Amniotic epithelial cell (primary cell): ENCODE measurements at regions not wholly inside any gene's neighbourhood (a gene's known extent, or its start where the extent isn't known, plus 50 kb on each side); places are given as distances from the start of the nearest gene placed in this dataset.
"Not testable (repeated sequence)": the region's sequence is repeated elsewhere in the genome, so short reads cannot be mapped to it uniquely, and the experiment has no call there.

Source experiments
- DNase-seq: peaks from one replicate; pipeline ENCODE4 v3.0.0-alpha.2; 2010; ENCODE audit warnings: low read depth

GRCh38 chrX:68995780-68996551 is 167.1 kb downstream of the EFNB1 start:
- peak; percentile 90 for DNase-seq

GRCh38 chrX:68995386-68995779 is 166.6 kb downstream of the EFNB1 start:
- DNase-seq = no peak

GRCh38 chrX:68994891-68995255 is 166.1 kb downstream of the EFNB1 start:
- DNase-seq = no peak

DNA sequence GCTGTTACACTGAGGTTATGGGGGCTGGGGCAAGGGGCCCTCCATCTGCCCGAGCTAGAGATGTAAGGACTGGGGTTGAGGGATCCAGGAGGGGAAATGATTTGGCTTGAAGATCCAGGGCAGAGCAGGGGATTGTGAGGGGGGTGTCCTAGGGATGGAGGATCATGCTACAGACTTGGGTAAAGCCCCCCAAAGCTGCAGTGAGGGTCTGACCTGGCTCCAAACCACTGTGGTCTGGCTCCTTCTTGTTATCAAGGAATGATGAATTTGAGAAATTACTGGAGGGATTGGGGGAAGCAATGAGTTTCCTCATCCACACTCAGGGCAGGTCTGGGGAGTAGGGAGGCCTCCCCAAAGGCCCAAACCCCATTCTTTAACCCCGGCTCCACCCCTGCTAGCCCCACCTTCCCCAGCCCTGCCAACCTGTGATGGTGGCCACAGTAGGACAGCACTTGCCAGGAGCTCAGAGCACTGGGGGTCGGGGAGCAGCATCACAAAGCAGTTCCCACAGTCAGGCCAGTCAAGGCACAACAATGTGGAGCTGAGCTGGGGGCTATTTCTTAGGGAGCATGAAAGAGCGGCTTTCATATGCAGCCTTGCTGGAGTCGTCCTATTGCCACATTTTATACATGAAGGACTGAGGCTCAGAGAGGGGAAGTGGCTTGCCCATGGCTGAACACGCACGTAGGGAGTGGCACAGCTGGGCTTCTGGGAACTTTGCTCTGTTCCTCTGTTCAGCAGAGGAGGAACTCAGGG is 165.5 kb downstream of the EFNB1 start:
- DNase-seq = no peak

GRCh38 chrX:68992821-68993397 is 164.1 kb downstream of the EFNB1 start:
- DNase-seq = no peak

GRCh38 chrX:68991691-68992345 is 163.0 kb downstream of the EFNB1 start:
- DNase-seq = no peak

GRCh38 chrX:68990948-68991347 is 162.1 kb downstream of the EFNB1 start:
- no peak for DNase-seq

- DNase-seq = peak; percentile 51
Measured at GRCh38 chrX:68989865-68990606, 161.2 kb downstream of the EFNB1 start.

DNA sequence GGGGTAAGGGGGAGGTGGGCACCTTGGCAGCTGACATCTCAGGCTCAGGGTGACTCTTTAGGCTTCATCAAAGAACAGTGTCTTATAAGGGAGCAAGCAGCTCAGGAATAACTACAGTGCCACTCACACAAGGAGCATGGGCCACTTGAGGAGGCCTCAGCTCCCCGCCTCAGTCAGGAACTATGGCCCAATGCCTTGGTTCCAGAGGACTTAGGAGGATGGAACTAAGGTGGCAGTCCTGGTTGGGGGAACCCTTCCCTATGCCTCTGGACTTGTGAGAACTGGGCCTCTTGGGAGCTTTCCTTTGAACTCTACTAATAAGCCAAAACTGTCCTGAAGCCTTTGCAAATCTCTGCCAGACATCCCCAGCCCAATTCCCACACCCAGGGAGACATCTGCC is 160.6 kb downstream of the EFNB1 start:
- no peak for DNase-seq

DNA sequence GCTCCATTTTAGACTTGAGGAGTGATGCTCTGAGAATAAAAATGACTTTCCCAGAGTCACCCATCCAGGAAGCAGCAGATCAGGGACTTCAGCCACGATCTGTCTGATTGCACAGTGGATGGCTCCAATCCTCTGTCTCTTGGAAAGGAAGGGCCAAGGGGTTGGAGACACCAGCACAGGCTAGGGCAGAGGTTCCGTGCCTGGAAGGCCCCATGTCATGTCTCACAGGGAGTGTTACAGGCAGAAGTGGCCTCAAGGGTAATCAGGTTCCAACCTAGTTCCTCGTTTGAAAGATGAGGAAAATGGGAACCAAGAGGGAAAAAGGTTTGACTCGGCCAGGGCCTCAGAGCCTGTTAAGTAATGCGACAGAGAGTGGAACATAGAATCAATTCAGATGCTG is 160.0 kb downstream of the EFNB1 start:
- DNase-seq = no peak

DNA sequence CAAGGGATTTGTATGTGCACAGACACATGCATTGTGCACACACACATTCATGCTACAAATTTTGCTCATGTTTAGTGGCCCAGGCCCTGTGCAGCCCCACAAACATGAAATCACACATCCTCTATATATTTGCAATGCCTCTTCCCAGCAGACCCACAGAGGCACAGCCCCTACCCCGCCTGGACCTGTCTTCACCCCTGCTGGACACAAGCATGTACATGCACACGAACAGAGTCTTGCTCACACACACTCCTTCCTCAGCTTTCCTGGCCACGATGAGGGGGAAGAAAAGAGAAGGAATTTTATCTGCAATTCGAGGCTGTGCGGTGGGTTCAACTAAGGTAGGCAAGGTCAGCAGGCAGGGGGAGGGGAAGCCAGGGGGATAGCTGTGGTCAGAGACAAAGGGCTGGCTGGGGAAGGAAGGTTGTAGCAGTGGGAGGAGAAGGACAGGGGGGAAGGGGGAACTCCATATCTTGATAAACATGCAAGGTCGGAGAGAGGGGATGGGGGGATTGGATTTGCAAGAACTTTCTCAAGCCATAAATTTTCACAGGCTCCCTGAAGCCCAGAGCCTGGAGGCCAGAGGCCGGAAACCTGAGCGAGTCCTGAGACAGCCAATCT is 156.4 kb downstream of the EFNB1 start:
- peak; percentile 64 for DNase-seq

DNA sequence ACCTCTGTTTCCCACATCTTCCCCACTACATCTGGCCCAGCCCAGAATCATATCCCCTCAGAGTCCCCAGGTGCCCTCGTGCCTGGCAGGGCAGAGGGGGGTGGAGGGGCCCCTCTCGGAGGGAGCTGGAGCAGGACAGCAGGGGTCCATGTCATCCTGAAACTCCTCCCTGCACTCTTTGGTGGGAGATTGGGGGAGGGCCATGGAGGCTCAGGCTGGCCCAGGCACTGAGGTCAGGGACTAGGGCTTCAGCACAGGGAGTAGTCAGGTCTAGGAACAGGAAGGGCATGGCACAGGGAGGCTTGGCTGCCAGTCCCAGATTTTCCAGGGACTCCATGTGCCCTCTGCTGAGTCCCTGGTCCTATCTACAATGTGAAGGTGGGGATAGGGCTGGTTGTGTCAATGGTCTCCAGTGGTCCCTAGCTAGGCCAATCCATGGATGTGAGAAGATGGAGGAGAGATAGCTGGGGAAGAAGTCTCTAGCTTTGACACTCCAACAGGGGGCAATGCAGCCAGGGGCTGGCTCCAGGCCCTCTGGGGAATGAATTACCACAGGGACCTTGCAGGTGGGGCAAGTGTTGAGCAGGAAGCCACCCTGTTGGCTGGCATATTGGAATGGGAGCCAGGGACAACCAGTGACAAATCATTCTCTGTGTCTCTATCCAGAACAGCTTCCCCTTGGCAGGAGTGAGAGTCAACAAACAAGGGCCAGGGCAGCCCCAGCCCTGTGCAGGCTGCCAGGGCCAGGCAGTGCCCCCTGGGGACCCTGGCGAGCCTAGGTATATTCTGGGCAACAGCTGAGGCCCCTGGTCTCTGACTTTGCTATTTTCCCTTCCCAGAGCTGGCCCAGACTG is 154.4 kb downstream of the EFNB1 start:
- no peak for DNase-seq

DNA sequence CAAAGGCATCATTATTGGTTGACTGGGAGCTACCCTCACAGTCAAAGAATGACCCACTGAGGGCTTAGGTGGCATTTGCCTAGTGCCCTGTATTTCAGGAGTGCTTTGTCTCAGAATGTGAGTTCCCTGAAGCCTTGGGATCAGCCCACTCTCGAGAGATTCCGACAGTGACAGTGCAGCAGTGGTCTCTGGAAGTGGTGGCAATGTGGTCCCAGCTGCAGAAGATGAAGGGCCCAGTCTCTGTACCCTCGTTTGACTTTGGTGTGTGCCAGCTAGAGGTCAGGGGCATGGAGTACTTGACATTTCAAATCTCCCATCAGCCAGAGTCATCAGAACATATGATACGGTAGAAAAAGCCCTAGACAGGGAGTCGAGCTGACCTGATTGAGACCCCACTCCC is 153.7 kb downstream of the EFNB1 start:
- no peak for DNase-seq

DNA sequence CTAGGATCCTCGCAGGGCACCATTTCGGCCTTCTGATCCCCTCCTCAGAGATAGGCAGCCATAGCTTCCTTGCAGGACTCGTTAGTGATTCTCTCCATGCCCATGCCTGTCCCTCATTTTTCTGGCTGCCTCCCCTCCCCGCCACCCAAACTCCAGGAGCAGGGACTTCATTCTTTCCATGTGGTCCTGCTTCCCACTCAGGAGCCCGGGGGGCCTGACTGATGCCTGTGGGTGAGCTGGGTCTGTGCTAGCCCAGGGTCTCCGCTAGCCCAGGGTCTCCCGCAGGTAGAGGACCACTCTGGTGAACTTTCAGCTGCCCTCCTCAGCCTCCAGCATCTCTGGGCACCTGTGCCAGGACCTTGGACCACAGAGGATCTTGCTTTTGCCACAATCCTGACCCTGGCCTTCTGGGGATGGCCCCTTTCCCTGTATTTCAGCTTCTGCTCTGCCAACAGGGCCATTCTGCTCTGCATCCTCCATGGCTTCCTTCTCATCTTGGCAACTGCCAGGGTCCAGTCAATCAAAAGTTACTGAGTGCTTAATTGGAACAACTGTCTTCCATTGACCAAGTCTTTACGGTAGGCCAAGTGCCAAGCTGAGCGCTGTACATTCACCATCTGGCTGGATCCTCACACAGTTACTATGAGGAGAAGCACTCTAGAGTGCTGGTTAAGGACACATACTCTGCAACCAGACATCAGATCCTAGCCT is 152.2 kb downstream of the EFNB1 start:
- DNase-seq = no peak

GRCh38 chrX:68978655-68979054 is 149.8 kb downstream of the EFNB1 start:
- DNase-seq = no peak

DNA sequence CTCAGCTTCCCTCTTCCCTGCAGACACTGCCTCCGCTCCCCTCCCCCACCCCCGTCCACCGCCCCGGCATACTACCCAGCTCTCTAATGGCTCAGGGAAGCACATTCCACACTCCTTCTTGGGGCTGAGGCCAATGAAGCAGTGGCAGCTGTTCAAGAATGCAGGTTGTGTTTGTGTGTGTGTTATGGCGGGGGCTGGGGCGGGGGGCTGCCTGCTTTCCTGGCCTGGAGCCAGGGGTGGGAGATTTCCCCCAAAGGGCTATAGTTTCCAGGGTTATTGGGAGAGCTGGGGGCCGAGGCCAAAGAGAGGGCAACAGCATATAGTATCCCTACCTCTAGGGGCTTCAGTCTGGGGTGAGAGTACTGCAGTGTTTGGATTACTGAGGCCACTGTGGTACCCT is 149.4 kb downstream of the EFNB1 start:
- DNase-seq = peak; percentile 59

DNA sequence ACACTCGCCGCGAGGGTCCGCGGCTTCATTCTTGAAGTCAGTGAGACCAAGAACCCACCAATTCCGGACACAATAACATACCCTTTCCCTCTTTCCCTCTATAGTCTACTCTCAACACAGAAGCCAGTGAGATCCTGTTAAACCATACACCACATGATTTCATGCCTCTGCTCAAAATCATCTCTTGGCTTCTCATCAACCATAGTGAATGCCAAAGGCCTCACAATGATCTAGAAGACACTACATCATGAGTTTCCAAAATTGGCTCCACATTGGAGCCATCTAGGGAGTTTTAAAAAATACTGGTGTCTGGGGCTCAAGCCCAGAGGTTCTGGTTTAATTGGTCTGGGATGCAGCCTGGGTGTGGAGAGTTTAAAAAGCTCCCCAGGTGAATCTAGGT is 124.5 kb downstream of the EFNB1 start:
- DNase-seq = no peak

DNA sequence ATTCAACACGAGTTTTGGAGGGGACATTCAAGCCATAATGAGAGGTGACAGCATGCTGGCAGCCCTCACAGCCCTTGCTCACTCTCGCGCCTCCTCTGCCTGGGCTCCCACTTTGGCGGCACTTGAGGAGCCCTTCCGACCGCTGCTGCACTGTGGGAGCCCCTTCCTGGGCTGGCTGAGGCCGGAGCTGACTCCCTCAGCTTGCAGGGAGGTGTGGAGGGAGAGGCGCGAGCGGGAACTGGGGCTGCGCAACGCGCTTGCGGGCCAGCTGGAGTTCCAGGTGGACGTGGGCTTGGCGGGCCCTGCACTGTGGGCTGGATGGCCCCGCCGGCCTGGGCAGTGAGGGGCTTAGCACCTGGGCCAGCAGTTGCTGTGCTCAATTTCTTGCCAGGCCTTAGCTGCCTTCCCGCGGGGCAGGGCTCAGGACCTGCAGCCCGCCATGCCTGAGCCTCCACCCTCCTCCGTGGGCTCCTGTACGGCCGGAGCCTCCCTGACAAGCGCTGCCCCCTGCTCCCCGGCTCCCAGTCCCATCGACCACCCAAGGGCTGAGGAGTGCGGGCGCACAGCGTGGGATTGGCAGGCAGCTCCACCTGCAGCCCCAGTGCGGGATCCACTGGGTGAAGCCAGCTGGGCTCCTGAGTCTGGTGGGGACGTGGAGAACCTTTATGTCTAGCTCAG is 123.3 kb downstream of the EFNB1 start:
- DNase-seq = not testable (repeated sequence)

GRCh38 chrX:68950937-68951336 is 122.1 kb downstream of the EFNB1 start:
- DNase-seq = peak; percentile 58
